CD4-positive, alpha-beta T cell (primary cell): ENCODE measurements at regions not wholly inside any gene's neighbourhood (a gene's known extent, or its start where the extent isn't known, plus 50 kb on each side); places are given as distances from the start of the nearest gene placed in this dataset.
"Not testable (repeated sequence)": the region's sequence is repeated elsewhere in the genome, so short reads cannot be mapped to it uniquely, and the experiment has no call there.

Experiments used
- ATAC-seq: fragments of 200-7000 bp; cut with Tn5 transposase; one replicate; pipeline ENCODE4 v1.10.0; 2022; ENCODE audit warnings: mild to moderate bottlenecking; ENCODE audit not compliant: poor library complexity
- CTCF ChIA-PET: fragments of 350-600 bp; sonication (Branson Sonifier 250); formaldehyde crosslinking; loops from one replicate; lab custom pipeline; 2021; ENCODE audit warnings: antibody characterized with exemption, inconsistent platforms; lab: Charles Lee
- POLR2A ChIA-PET: fragments of 350-600 bp; sonication (Branson Sonifier 250); formaldehyde crosslinking; loops from one replicate; lab custom pipeline; 2021; ENCODE audit warnings: antibody characterized with exemption, inconsistent platforms; lab: Charles Lee
- DNase-seq, 14 experiments: peaks; one replicate each; pipeline ENCODE4 v3.0.0-alpha.2; 2013 to 2020; ENCODE audit warnings: mixed read lengths in 2 of 14
- H3K27ac ChIP-seq, 2 donors: one replicate each; pipeline versions ENCODE4 v1.5.1 to v1.7.0; 2013; ENCODE audit warnings: low read length in 2 of 2, low read depth in 1 of 2, mild to moderate bottlenecking in 1 of 2
- H3K27me3 ChIP-seq, 2 experiments: 1 replicate in 1 of 2; 2 replicates in 1 of 2; pipeline versions ENCODE4 v1.6.1 to v1.7.0; 2013; ENCODE audit warnings: low read length in 2 of 2, control low read depth in 1 of 2, mild to moderate bottlenecking in 1 of 2, moderate library complexity in 1 of 2; ENCODE audit not compliant: insufficient read depth in 2 of 2, control insufficient read depth in 1 of 2
- H3K36me3 ChIP-seq: one replicate; pipeline ENCODE4 v1.6.1; 2013; ENCODE audit warnings: low read length, control low read depth; ENCODE audit not compliant: insufficient read depth
- H3K4me1 ChIP-seq: one replicate; pipeline ENCODE4 v1.6.1; 2013; ENCODE audit warnings: low read length, control low read depth; ENCODE audit not compliant: insufficient read depth
- H3K4me3 ChIP-seq: one replicate; pipeline ENCODE4 v1.5.1; 2013; ENCODE audit warnings: mild to moderate bottlenecking, low read length, moderate library complexity
- H3K9me3 ChIP-seq, 2 experiments: 1 replicate in 1 of 2; 2 replicates in 1 of 2; pipeline versions ENCODE4 v1.6.1 to v1.7.0; 2013; ENCODE audit warnings: low read length in 2 of 2, mild to moderate bottlenecking in 2 of 2, control low read depth in 1 of 2, moderate library complexity in 1 of 2; ENCODE audit not compliant: control insufficient read depth in 1 of 2, insufficient read depth in 1 of 2
- H3K27ac Mint-ChIP-seq: one replicate; pipeline ENCODE4 v1.8.0; 2020; ENCODE audit warnings: mixed read lengths
- H3K27me3 Mint-ChIP-seq: one replicate; pipeline ENCODE4 v1.8.0; 2021; ENCODE audit warnings: mixed read lengths
- H3K36me3 Mint-ChIP-seq: one replicate; pipeline ENCODE4 v1.8.0; 2021; ENCODE audit warnings: low read depth, mixed read lengths
- H3K4me1 Mint-ChIP-seq: one replicate; pipeline ENCODE4 v1.8.0; 2021; ENCODE audit warnings: low read depth, mixed read lengths
- H3K4me3 Mint-ChIP-seq: one replicate; pipeline ENCODE4 v1.8.0; 2020; ENCODE audit warnings: mild to moderate bottlenecking, mixed read lengths
- H3K9me3 Mint-ChIP-seq: one replicate; pipeline ENCODE4 v1.8.0; 2020; ENCODE audit warnings: mixed read lengths
- intact Hi-C, 2 experiments: fragments of 100-400 bp; cut with DNase I in 1 of 2; cut with micrococcal nuclease in 1 of 2; formaldehyde crosslinking; loops; one replicate each; pipeline versions ENCODE4 v1.15.1 to v1.9.0; 2023 to 2025; cut with DNase I, micrococcal nuclease
- TF ChIP-seq, protein P1 (sequence below): fragments of 200-600 bp; IDR thresholded peaks from one replicate; pipeline ENCODE4 v1.8.0; 2022; ENCODE audit warnings: antibody characterized with exemption, mild to moderate bottlenecking

DNA sequence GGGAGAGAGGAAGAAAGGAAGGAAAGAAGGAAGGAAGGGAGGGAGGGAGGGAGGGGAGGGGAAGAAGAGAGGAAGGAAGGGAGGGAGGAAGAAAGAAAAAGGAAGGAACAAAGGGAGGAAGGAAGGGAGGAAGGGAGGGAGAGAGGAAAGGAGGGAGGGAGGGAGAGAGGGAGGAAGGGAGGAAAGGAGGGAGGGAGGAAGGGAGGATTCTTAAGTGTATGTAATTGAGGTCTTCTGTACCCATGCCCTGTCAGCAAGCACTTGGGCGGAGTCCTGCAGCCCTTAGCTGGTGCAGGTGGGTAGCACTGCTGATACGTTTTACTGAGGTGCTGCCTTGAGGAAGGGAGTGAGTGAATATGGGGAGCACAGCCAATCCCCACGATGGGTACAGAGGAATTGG, 56.9 kb upstream of the RASD2 start:
- no peak overlapping the region for H3K27ac Mint-ChIP-seq
- no peaks in the 10 kb centered on the region for H3K36me3 ChIP-seq
- H3K4me1 Mint-ChIP-seq: no peaks in the 10 kb centered on the region
- no peak overlapping the region for H3K4me3 Mint-ChIP-seq
- POLR2A ChIA-PET: no interaction called here
- TF ChIP-seq, protein P1, sequence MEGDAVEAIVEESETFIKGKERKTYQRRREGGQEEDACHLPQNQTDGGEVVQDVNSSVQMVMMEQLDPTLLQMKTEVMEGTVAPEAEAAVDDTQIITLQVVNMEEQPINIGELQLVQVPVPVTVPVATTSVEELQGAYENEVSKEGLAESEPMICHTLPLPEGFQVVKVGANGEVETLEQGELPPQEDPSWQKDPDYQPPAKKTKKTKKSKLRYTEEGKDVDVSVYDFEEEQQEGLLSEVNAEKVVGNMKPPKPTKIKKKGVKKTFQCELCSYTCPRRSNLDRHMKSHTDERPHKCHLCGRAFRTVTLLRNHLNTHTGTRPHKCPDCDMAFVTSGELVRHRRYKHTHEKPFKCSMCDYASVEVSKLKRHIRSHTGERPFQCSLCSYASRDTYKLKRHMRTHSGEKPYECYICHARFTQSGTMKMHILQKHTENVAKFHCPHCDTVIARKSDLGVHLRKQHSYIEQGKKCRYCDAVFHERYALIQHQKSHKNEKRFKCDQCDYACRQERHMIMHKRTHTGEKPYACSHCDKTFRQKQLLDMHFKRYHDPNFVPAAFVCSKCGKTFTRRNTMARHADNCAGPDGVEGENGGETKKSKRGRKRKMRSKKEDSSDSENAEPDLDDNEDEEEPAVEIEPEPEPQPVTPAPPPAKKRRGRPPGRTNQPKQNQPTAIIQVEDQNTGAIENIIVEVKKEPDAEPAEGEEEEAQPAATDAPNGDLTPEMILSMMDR: no peak
- DNase-seq (no peak), ATAC-seq (no peak)
- no peak overlapping the region for H3K27ac ChIP-seq
- CTCF ChIA-PET: no interaction called here
- no peaks in the 10 kb centered on the region for H3K9me3 Mint-ChIP-seq
- intact Hi-C loops: no loop called here
- H3K4me1 ChIP-seq: no peaks in the 10 kb centered on the region
- peaks cover 5 to 11% of the 10 kb centered on the region in 2 experiments for H3K27me3 ChIP-seq
- H3K9me3 ChIP-seq: peaks cover 0 to 6% of the 10 kb centered on the region in 2 experiments
- H3K36me3 Mint-ChIP-seq: no peaks in the 10 kb centered on the region
- H3K27me3 Mint-ChIP-seq: peaks cover 36% of the 10 kb centered on the region
- no peak overlapping the region for H3K4me3 ChIP-seq

- Histone ChIP-seq H3K9me3 (peaks cover 0 to 6% of the 10 kb centered on the region in 2 experiments), H3K36me3 (no peaks in the 10 kb centered on the region), H3K27me3 (peaks cover 5 to 11% of the 10 kb centered on the region in 2 experiments), H3K4me1 (no peaks in the 10 kb centered on the region), H3K27ac (no peak overlapping the region), H3K4me3 (no peak overlapping the region)
- H3K27ac Mint-ChIP-seq: no peak overlapping the region
- TF ChIP-seq, protein P1: no peak
- intact Hi-C loops: no loop called here
- ATAC-seq (no peak), DNase-seq (no peak)
- H3K9me3 Mint-ChIP-seq: no peaks in the 10 kb centered on the region
- CTCF ChIA-PET: no interaction called here
- no peaks in the 10 kb centered on the region for H3K4me1 Mint-ChIP-seq
- POLR2A ChIA-PET: interaction anchor here (0.7 kb wide), 1 partner anchor 76 kb away, joined by 3 read pairs; no protein-coding TSS in a partner anchor
- H3K4me3 Mint-ChIP-seq: no peak overlapping the region
- no peaks in the 10 kb centered on the region for H3K36me3 Mint-ChIP-seq
- H3K27me3 Mint-ChIP-seq: peaks cover 34% of the 10 kb centered on the region
These were observed 55.7 kb upstream of the RASD2 start for GRCh38 chr22:35484651-35485556.

GRCh38 chr22:35486116-35486631, 54.5 kb upstream of the RASD2 start:
- H3K4me3 ChIP-seq: no peak overlapping the region
- TF ChIP-seq, protein P1: no peak
- no peak overlapping the region for H3K27ac ChIP-seq
- Mint-ChIP-seq H3K4me3 (no peak overlapping the region), H3K9me3 (no peaks in the 10 kb centered on the region), H3K4me1 (no peaks in the 10 kb centered on the region), H3K27ac (no peak overlapping the region), H3K27me3 (peaks cover 23% of the 10 kb centered on the region), H3K36me3 (no peaks in the 10 kb centered on the region)
- peaks cover 0 to 6% of the 10 kb centered on the region in 2 experiments for H3K9me3 ChIP-seq
- H3K36me3 ChIP-seq: no peaks in the 10 kb centered on the region
- H3K4me1 ChIP-seq: no peaks in the 10 kb centered on the region
- ChIA-PET CTCF (no interaction called here), POLR2A (no interaction called here)
- intact Hi-C loops: no loop called here
- no peak for DNase-seq
- H3K27me3 ChIP-seq: peaks cover 0 to 8% of the 10 kb centered on the region in 2 experiments
- no peak for ATAC-seq

DNA sequence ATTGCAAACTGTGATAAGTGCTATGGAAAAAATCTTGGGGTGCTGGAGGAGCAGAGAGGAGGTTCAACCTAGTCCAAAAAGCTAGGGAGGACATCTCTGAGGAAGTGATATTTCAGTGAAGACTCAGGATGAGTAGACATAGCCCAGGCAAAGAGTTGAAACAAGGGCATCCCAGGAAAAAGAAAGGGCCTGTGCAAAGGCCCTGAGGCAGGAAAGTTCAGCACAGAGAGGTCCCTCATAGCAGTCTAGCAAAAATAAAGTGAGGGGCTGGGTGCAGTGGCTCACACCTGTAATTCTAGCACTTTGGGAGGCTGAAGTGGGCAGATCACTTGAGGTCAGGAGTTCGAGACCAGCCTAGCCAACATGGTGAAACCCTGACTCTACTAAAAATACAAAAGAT, 53.0 kb upstream of the RASD2 start:
- CTCF ChIA-PET, DNase-seq, H3K9me3 Mint-ChIP-seq, H3K4me3 Mint-ChIP-seq, H3K4me1 Mint-ChIP-seq, H3K36me3 Mint-ChIP-seq, H3K9me3 ChIP-seq, H3K27ac Mint-ChIP-seq, H3K4me3 ChIP-seq, H3K27ac ChIP-seq, intact Hi-C loops, H3K36me3 ChIP-seq, POLR2A ChIA-PET, ATAC-seq, H3K4me1 ChIP-seq, H3K27me3 ChIP-seq: not testable (repeated sequence)
- H3K27me3 Mint-ChIP-seq: peaks cover 24% of the 10 kb centered on the region
